ENCODE measurements at regions not wholly inside any gene's neighbourhood (a gene's known extent, or its start where the extent isn't known, plus 50 kb on each side); places are given as distances from the start of the nearest gene placed in this dataset.
A peak's percentile ranks its signal among the peaks of the same experiment; 100 is the strongest.
"Not testable (repeated sequence)": the region's sequence is repeated elsewhere in the genome, so short reads cannot be mapped to it uniquely, and the experiment has no call there.

DNA sequence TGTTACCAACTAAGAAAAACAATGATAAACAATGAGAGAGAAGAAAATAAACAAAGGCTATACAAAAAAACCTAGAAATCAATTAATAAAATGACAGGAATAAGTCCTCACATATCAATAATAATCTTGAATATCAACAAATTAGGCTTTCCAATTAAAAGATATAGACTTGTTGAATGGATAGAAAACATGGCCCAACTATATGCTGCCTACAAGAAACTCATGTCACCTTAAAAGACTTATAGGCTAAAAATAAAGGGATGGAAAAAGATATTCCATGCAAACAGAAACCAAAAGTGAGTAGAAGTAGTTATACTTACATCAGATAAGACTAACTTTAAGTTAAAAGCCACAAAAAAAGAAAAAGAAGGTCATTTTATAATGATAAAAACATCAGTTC is 183.9 kb downstream of the MYRFL start:
- H3K27ac ChIP-seq: no peak overlapping the region
- H3K4me1 ChIP-seq: no peaks in the 10 kb centered on the region
- no peaks in the 10 kb centered on the region for H3K36me3 ChIP-seq
- intact Hi-C loops (cut with DNase I): no loop called here
- no peak overlapping the region for H3K4me3 ChIP-seq
- no peaks in the 10 kb centered on the region for H3K27me3 ChIP-seq
- no peak for DNase-seq
- TF ChIP-seq, protein P1, sequence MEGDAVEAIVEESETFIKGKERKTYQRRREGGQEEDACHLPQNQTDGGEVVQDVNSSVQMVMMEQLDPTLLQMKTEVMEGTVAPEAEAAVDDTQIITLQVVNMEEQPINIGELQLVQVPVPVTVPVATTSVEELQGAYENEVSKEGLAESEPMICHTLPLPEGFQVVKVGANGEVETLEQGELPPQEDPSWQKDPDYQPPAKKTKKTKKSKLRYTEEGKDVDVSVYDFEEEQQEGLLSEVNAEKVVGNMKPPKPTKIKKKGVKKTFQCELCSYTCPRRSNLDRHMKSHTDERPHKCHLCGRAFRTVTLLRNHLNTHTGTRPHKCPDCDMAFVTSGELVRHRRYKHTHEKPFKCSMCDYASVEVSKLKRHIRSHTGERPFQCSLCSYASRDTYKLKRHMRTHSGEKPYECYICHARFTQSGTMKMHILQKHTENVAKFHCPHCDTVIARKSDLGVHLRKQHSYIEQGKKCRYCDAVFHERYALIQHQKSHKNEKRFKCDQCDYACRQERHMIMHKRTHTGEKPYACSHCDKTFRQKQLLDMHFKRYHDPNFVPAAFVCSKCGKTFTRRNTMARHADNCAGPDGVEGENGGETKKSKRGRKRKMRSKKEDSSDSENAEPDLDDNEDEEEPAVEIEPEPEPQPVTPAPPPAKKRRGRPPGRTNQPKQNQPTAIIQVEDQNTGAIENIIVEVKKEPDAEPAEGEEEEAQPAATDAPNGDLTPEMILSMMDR (IDR thresholded peaks at IDR 0.05): no peak
- H3K9ac ChIP-seq (ENCODE audit: low read depth in 2 of 2, low read length in 2 of 2): no peak overlapping the region
- H3K9me3 ChIP-seq: no peaks in the 10 kb centered on the region

DNA sequence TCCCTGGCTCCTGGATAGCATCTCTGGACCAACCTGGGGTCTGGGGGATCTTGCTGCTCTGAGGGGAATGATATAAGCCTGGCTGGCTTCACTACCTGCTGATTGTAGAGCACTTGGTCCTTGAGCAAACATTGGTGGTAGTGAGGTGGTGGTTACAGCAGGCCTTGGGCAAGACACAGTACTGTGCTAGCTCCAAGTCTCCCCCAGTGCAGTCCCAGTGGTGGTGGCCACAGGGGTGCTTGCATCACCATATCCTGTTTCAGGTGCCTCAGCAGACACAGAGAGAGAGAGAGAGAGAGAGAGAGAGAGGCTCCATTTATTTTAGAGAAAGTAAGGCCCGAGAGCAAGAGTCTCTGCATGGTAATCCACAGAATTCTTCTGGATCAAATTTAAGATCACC is 186.3 kb downstream of the MYRFL start:
- Histone ChIP-seq H3K4me3 (no peak overlapping the region), H3K27me3 (no peaks in the 10 kb centered on the region), H3K27ac (no peak overlapping the region), H3K4me1 (no peaks in the 10 kb centered on the region), H3K9me3 (no peaks in the 10 kb centered on the region), H3K9ac (ENCODE audit: low read depth in 2 of 2, low read length in 2 of 2) (no peak overlapping the region), H3K36me3 (no peaks in the 10 kb centered on the region)
- intact Hi-C loops (cut with DNase I): no loop called here
- TF ChIP-seq, protein P1 (IDR thresholded peaks at IDR 0.05): no peak
- no peak for DNase-seq

DNA sequence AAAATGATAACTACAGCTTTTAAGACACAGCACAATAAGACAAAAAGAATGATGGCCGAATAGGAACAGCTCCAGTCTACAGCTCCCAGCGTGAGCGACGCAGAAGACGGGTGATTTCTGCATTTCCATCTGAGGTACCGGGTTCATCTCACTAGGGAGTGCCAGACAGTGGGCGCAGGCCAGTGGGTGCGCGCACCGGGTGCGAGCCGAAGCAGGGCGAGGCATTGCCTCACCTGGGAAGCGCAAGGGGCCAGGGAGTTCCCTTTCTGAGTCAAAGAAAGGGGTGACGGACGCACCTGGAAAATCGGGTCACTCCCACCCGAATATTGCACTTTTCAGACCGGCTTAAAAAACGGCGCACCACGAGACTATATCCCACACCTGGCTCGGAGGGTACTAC is 188.0 kb downstream of the MYRFL start:
- intact Hi-C loops (cut with DNase I); H3K27me3 ChIP-seq; H3K9ac ChIP-seq (ENCODE audit: low read depth in 2 of 2, low read length in 2 of 2); H3K36me3 ChIP-seq; H3K4me1 ChIP-seq; H3K27ac ChIP-seq; DNase-seq; H3K9me3 ChIP-seq: not testable (repeated sequence)
- peak overlapping the region; percentile 20 for H3K4me3 ChIP-seq

DNA sequence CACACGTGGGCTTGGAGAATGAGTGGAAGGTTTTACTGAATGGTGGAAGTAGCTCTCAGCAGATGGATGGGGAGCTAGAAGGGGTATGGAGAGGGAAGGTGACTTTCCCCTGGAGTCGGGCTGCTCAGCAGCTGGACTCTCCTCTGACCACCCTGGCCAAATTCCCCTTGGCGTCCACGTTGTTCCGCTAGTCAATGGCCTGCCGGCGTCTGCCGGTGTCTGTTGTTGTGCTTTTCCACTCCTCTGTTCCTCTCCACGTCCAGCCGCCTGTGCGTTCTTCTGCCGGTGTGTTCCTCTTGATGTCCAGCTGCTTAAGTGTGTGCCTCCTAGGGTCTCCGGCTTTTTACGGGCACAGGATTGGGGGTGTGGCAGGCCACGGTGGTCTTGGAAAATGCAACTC is 203.5 kb downstream of the MYRFL start:
- H3K4me1 ChIP-seq: no peaks in the 10 kb centered on the region
- no peaks in the 10 kb centered on the region for H3K9me3 ChIP-seq
- no peak overlapping the region for H3K27ac ChIP-seq
- no peak for DNase-seq
- H3K9ac ChIP-seq (ENCODE audit: low read depth in 2 of 2, low read length in 2 of 2): no peak overlapping the region
- H3K4me3 ChIP-seq: no peak overlapping the region
- no peaks in the 10 kb centered on the region for H3K27me3 ChIP-seq
- H3K36me3 ChIP-seq: no peaks in the 10 kb centered on the region
- intact Hi-C loops (cut with DNase I): no loop called here
- TF ChIP-seq, protein P1 (IDR thresholded peaks at IDR 0.05): no peak

DNA sequence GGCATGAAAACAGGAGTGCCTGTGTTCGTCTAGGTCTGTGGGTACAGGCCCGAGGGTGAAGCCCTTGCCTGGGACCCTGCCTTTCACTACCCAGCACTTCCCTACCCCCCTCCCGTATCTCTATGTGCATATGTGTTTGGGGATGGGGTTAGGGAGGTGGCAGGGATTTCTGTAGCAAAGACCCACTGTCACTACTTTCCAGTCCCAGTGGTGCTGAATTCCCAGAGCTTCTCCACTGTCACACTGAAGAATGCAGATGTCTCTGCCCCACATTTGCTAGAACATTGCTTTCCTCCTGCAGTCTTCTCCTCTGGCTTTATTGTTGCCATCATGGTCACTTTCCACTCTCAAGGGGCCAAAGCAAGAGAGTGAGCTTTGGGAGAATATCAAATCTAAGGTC is 203.9 kb downstream of the MYRFL start:
- Histone ChIP-seq H3K4me3 (no peak overlapping the region), H3K27ac (no peak overlapping the region), H3K9me3 (no peaks in the 10 kb centered on the region), H3K9ac (ENCODE audit: low read depth in 2 of 2, low read length in 2 of 2) (no peak overlapping the region), H3K36me3 (no peaks in the 10 kb centered on the region), H3K4me1 (no peaks in the 10 kb centered on the region), H3K27me3 (no peaks in the 10 kb centered on the region)
- TF ChIP-seq, protein P1 (IDR thresholded peaks at IDR 0.05): no peak
- intact Hi-C loops (cut with DNase I): no loop called here
- DNase-seq: no peak

- Histone ChIP-seq H3K27me3 (no peaks in the 10 kb centered on the region), H3K4me1 (no peaks in the 10 kb centered on the region), H3K36me3 (no peaks in the 10 kb centered on the region), H3K9me3 (no peaks in the 10 kb centered on the region), H3K27ac (no peak overlapping the region), H3K9ac (ENCODE audit: low read depth in 2 of 2, low read length in 2 of 2) (no peak overlapping the region), H3K4me3 (no peak overlapping the region)
- TF ChIP-seq, protein P1 (IDR thresholded peaks at IDR 0.05): no peak
- intact Hi-C loops (cut with DNase I): no loop called here
- no peak for DNase-seq
Measured at GRCh38 chr12:70031046-70031445, 206.0 kb downstream of the MYRFL start.

Measured in colonic mucosa (tissue), 4 donors.